T follicular helper cell (primary cell): ENCODE measurements at regions not wholly inside any gene's neighbourhood (a gene's known extent, or its start where the extent isn't known, plus 50 kb on each side); places are given as distances from the start of the nearest gene placed in this dataset.

Experiments
- DNase-seq: peaks from one replicate; pipeline ENCODE4 v3.0.0-alpha.2; 2020; ENCODE audit warnings: low read depth

DNA sequence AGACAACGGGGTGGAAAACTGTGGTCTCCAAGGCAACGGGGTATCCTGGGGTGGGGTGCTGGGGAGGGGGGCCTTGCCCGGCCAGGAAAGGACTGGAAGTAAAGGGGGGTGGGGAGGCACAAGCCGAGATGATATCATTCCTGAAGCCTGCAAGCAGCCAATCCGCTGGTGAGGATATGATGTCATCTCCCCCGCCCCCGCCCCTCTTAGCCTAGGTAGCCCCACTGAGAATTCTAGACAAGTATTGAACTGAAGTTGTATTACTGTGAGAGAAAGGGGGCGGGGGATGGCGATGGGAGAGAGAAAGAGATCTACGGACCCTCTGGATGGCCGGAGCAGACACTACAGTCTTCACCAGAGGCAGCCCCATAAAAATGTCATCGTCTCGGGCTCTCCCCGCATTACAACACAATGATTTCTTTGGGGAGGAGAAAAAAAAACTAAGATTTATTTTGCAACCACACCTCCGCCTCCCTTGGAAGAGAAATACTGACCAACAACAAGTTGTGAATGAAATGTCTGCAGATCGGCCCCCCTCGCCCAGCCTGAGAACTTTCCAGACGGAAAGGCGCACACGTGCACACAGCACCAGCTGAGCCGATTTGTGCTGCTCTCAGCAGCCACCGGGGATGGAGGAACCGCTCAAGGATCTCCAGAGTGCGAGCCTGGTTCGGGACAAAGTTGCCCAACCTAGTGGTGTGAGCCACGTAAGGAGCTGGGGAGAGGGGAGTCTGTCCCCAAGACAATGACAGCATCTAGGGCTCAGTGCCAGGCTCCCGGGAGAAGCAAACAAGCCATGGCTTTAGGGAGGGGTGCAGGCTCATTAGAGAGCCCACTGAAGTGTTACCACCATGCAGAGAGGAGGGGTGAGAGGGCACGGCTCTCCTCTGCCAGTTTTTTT, 222.1 kb downstream of the SOX9 start:
- no peak for DNase-seq

DNA sequence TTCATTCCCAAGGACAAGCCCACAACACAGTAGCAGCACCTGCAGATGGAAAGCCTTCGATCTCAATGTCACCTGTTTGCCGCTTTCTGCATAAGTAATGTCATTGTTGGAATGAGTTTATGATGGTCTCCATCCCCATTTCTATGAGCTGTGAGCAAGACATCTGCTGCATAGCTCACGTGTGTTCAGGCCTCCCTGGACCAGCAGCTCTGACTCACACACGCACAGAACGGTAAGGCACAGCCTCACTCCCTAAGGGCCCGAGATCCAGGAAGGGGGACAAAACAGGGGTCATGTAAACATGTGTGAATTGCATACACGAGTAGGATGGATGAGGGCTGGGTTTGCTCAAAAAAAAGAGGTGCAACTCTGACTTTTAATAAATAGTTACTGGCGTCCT, 223.1 kb downstream of the SOX9 start:
- no peak for DNase-seq

DNA sequence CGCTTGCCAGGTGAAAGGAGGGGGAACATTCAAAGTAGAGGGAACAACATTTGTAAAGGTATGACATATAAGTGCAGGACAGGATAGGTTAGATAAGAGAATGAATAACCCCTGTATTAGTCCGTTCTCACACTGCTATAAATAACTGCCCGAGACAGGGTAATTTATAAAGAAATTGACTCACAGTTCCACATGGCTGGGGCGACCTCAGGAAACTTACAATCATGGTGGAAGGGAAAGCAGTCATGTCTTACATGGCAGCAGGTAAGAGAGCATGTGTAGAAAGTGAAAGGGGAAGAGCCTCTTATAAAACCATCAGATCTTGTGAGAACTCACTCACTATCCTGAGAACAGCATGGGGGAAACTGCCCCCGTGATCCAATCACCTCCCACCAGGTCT, 223.8 kb downstream of the SOX9 start:
- DNase-seq: no peak

DNA sequence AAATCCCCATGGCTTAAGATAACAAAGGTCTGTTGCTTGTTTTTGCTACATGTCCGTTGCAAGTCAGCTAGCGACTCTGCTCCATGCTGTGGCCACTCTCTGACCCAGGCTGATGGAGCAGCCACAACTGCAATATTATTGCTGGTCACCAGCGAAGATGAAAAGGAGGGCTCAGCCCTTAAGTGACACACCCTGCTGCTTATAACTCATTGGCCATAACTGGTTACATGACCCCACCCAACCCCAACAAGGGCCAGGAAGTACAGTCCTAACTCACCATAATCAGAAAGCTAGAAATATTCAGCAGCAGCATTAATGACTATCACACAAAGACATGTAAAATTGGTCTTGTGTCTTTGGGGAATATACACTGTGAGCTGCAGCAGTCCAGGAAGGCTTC, 224.3 kb downstream of the SOX9 start:
- DNase-seq: no peak

DNA sequence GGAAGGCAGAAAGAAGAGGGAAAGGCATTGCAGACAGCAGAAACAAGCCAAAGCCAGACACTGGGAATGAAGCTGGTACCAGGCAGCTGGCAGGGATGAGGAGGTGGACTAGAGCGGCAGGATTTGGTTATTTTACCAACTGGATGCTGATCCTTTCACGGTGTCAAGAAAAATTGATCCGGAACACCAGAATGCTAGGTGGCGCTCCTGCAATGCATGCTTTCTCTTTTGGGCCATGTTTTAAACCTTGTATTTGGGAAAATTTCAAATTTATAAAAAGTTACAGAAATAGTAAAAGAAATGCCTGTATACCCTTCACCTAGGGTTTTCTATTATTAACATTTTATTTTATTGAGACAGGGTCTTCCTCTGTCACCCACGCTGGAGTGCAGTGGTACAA, 224.7 kb downstream of the SOX9 start:
- DNase-seq: no peak

DNA sequence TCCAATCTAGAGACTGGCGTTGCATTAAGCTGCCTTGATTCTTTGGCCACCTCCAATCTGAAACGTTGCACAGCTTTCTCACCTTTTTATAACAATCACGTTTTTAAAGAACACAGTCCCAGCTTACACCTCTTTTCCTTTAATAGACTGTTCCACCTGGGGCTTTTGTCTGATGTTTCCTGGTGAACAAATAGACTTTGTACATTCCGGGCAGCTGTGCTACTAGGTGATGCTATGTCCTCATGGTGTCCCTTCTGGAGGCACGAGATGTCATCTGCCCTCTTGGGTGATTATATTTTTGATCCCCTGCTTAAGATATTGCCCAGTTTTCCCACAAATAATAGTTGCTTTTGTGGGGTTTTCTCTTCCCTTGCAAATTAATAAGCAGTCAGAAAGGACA, 225.5 kb downstream of the SOX9 start:
- DNase-seq: no peak

DNA sequence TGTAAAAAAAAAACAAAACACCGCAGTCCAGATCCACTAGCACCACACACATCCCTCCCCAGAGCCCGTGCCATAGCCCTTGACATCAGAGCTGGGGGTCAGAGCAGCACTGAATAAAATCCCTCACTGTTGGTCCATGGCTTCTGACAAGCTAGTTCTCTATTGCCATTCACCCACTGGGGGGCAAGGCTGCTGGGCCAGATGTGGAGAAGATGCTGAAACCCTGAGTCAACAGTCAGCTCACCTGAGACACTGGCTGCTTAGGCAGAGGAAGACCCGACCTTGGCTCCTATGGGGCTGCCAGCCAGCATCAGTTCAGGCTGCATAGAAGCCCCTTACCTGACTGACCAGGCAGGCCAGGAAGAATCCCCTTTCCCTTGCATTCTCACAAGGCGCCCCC, 228.2 kb downstream of the SOX9 start:
- DNase-seq: no peak

DNA sequence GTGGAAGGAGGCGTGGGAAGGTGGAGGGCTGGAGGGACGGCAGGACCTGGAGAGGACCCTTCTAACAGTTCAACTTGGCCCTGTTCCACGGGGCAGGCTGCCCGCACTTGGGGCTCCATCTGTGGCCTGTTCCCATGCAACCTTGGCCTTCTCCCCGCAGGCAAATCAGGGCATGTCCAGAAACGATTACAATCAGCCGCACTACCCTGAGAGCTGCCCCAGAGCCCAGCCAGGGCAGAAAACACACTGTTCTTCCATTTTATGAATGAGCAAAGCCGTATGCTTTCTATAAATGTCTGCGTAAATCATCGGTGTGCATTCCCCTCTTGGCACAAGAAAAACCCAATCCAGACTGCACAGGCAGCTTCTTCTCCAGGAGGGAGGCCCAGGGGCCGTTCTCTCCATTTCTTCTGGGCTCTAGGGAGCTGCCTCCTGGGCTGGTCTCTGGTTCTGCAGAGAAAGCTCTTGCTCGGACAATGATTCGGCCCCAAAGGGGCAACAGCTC, 228.7 kb downstream of the SOX9 start:
- no peak for DNase-seq

DNA sequence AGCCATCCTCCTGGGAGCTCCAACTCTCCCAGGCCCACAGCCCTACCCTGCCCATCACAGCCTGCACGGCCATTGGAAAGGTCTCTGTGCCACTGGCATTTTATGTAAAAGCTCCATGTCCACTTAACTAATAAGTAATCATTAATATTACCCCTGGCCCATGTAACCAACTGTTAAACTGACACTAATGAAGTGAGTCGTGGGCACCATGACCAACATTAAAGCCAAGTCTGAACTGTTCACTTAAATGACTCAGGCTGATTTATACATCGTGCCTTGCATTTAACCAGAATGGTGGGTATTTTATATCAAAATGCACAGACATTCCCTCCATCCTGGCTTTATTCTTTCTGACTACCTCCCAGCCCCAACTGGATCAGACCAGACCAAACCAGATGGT, 229.3 kb downstream of the SOX9 start:
- no peak for DNase-seq

DNA sequence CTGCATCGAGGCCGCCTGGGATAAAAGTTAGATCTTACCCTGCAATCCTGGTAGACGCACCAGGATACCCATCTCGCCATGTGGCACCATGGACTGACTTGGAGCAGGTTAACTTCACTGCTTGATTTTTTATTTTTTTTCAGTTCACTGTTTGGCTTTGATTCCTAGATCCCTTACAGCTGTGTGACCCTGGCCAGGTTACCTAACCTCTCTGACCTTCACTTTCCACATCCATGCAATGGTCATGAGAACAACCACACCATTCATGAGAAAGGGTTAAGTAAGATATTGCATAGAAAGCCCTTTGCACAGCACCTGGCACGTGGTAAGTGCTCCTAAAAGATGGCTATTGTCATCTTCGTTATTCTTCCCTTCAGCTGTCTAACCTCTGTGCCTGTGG, 230.5 kb downstream of the SOX9 start:
- DNase-seq: no peak

DNA sequence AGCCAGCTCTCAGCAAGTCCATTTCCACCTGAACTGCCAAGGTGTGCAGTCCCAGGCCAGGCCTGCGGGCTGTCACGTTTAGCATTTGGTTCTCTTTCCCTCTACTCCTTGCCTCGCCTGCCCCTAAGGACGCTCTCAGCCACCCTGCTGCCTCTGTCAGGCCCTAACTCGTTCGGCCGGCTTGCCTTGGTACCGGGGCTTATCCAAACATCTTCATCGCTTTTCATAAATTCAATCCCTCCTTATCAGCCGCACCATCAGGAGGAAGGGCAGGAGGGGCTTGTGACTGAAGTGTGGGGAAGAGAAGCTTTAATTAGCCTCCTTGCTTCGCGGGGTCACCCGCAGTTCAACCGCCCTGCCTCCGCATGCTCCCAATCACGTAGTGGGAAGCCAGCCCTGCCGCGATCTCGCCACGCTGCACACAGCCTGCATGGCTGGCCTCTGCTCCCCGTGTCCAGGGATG, 231.1 kb downstream of the SOX9 start:
- no peak for DNase-seq

DNA sequence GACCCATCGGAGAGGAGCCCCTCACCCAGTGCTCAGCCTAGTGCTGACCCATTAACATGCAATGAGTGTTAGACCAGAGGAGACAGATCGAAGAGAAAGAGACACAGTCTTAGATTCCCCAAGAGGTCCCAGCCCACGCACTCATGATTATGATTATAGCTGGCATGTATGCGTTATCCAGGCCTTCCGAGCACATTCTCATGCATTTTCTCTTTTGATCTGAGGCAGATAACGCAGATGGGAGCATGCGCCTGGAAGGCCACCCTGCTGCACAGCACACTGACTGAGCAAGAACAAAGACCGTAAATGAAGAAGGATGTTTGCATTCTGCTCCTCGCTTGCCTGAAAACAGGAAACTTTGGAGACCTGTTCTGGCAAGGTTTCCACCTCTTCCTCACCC, 232.7 kb downstream of the SOX9 start:
- DNase-seq: no peak

DNA sequence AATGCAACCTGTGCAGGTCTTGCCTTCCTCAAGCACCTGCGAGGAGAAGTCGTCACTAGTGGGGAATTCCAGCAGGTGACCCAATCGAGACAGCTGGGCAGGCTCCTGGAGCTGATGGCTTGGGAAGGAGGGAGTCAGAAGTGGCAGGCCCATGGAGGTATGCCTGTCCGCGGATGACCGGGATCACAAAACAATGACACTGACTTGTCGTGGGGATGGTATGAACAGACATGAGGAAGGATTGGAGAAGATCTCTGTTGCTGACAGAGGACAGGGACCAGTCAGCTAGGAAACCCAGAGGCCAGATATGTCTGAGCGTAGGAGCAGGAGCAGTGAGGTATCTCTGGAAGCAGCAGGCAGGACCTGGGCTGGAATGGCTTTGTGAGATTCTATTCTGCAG, 233.3 kb downstream of the SOX9 start:
- no peak for DNase-seq

DNA sequence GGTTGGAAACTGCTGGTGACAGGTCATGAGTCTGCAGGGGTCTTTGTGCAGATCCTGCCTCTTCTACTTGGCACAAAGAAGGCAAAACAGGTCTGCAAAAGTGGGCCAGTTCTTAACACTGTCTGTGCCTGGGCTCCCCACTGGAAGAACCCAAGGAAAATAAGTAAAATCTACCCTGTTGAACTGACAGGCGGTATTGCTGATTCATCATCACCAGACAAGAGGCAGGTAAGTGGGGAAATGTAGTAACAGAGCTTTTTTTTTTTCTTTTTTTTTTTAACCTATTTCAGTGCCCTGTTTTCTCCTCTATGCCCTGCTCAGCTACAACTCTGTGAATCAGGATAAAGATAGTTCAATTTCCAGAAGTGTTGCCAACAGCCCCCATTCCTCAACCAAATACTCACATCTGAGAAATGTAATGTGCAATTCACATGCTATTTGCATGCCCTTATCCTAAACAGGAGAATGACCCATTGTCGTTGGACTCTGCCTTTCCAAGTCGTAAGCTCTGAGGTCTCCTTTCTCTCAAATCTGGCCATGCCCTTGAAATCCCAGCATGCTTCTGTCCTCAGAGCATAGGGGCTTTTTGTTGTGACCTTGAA, 237.0 kb downstream of the SOX9 start:
- no peak for DNase-seq

DNA sequence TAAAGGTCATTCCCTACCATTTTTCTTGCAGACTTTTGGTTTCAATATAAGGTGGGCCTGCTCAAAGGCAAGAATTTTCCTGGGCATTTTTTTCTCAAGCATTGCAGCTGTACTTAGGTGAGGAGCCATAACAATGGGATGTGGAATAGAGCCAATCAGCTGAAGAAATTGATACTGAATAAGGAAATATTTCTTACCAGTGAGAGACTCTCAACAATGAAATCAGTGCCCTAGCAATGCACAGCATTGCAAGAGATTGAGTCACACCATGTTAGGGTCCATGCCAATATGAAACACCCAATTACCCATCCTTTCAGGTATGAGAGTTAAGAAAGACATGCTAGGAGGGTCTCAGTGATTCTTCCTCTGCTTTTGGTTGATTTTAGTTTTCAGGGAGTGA, 237.6 kb downstream of the SOX9 start:
- DNase-seq: no peak

DNA sequence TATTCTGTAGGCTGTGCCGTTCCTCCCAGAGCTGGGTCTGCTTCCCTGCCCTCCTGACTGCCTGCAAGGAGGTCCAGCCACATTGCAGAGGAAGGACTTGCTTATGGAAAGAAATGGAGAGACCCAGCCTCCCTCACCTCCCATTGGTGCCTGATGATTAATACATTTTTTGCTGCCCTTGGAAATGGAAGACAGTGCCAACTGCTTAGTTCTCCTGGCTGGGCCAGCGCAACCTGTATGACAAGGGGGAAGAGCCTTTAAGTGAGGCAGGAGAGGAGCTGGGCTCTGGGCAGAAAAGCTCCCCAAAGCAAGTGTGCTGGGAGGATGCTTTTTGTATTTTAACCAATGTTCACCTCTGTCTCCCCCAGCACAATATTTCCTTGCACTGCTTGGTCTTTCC, 238.5 kb downstream of the SOX9 start:
- no peak for DNase-seq

DNA sequence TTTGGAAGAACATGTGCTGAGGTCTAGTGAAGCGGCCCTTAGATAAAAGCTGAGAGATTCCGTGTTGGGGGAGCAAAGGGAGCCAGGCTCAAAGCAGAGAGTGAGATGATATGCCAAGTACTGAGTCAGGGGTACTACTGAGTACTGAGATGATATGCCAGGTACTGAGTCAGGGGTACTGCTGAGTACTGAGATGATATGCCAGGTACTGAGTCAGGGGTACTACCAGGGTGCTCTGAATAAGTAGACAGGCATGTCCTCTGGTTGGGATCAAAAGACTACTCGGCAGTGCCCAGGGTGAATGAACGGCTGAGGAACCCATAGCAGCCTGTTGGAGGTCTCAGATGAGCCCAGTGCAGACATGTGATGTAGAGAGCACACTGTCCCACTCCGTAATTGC, 239.0 kb downstream of the SOX9 start:
- no peak for DNase-seq

DNA sequence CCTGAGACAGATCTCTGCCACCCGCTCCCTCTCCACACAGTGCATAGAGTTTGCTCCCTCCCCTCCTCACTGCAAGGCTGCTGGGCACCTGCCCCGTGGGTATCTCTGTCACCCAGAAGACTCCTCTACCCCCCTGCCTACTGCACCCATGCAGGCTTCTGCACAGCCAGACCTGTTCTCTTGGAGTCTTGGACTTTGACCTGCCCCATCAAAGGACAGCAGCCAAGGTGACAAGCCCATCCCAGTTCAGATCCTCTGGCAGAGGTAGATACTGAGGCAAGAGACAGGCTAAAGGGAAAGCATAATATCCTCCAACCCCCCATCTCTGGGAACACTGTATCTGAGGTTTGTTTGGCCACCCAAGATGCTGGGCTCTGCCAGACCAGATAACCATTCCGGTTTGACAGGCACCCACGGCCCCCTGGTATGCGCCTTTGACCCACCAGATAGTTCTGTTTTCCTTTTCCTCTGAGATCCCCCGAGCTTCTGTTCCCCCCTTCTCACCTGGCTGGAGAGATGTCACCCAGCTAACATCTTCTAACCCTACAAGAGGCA, 239.6 kb downstream of the SOX9 start:
- DNase-seq: no peak

DNA sequence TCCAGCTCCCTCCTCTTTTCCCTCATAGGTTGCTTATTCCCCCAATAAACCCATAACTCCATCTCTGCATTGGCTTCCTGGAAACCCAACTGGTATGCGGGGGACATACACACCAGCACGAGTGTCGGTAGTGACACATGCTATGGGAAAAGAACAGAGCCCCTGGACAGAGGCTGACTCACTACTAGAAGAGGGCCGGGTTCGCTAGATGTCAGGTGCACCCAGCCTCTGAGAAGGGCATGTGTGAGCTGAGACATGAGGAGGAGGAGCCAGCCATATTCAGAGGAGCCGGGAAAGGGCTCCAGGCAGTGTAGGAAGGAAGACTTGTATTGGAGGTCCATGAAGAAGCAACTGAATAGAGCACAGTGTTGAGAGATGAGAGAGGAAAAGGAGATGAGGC, 241.1 kb downstream of the SOX9 start:
- DNase-seq: no peak

DNA sequence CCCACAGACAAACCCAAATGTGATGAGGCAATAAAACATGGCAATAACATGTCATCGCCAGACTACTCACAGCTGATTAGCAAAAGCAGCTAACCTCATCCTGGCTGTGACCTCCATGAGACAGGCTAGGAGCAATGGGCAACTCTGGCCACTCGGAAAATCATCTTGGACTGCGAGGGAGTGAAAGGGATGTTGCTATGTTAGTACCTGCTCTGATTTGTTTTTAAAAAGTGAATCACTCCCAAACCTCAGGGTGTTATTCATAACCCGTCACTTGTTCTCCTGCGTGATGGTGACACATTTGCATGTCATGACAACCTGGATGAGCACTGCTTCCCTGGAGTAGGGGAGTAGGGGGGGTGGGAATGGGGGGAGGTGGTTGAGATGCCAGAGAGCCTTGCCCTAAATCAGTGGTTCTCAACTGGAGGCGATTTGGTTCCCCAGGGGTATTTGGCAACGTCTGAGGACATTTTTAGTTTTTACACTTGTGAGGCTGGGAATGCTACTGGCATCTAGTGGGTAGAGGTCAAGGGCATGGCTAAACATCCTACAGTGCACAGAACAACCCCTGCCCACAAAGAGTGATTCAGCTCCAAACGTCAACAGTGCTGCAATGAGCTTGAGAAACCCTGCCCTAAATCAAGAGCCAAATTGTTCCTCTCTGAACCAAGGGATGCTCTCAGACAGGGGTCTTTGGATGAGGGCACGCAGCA, 241.7 kb downstream of the SOX9 start:
- no peak for DNase-seq

DNA sequence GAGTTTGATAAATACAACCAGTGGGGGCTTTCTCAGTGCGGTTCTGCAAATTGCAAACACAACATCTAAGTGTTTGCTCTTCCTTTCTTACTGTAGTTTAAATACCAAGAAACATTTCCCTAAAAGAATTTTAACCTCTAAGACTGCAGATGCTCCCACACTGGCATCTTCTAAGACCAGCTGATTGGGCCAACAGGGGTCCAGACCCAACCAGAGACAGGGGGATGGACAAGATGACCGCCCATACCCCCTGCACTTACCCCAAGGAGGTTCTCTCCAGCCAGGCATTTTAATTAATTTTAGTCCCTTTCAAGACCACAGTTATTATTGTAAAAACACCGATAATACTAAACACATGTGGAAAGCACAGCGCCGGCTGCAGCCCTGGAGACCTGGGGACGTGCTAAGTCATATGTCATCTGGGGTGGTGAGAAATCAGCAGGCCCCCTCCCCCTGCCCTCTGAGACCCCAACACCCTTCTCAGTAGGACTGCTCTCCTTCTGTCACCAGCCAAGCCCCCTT, 242.3 kb downstream of the SOX9 start:
- DNase-seq: no peak

DNA sequence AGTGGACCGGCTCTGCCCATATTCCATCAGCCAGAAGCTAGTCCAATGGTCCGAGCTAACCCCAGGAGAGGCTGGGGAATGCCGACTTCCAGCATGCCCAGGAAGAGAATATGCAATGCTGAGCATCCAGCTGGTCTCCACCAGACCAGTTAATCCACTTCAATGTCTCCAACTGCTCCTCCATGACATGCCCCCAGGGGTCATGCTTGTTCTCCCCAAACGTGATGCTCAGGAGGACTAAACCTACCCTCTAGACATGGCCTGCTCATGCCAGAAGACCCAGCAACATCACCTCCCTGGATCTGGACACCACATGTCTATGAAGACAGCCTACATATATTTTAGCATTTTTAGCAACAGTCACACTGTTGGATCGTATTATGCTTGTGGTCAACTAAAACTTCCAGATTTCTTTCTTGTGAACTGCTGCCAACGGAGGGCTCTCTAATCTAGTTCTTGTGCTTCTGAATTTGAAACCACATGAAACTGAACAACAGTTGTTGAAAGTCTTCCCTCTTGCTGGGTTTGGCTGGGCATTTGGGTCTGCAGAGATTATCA, 245.1 kb downstream of the SOX9 start:
- DNase-seq: no peak
